ENCODE measurements at regions not wholly inside any gene's neighbourhood (a gene's known extent, or its start where the extent isn't known, plus 50 kb on each side); places are given as distances from the start of the nearest gene placed in this dataset.

DNA sequence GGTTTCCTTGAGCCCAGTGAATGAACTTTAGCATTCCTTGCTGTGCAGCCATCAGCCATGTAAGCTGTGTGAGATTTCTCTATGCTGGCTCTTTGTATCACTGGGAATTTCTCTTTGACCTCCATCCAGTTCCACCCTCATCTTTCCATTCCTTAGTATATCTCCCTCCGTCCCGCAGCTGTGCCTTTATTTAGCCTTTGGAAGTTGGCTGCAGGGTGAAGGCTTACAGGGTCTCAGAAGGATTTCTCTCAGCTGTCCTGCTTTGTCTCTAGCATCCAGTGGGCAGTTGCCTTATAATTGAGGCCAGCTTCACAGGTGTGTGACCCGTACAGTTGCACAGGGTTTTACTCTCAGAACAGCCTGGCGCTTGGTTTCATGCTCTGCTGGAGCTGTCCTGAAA lies 144.3 kb downstream of the PXDC1 start:
- CTCF ChIA-PET, result no interaction called here
- peaks cover 44% of the 10 kb centered on the region for H3K27me3 ChIP-seq (ENCODE audit: control insufficient read depth, insufficient read depth, low read length)
- no peak overlapping the region for H3K27ac ChIP-seq (ENCODE audit: low read depth, low read length)
- TF ChIP-seq, protein P1, sequence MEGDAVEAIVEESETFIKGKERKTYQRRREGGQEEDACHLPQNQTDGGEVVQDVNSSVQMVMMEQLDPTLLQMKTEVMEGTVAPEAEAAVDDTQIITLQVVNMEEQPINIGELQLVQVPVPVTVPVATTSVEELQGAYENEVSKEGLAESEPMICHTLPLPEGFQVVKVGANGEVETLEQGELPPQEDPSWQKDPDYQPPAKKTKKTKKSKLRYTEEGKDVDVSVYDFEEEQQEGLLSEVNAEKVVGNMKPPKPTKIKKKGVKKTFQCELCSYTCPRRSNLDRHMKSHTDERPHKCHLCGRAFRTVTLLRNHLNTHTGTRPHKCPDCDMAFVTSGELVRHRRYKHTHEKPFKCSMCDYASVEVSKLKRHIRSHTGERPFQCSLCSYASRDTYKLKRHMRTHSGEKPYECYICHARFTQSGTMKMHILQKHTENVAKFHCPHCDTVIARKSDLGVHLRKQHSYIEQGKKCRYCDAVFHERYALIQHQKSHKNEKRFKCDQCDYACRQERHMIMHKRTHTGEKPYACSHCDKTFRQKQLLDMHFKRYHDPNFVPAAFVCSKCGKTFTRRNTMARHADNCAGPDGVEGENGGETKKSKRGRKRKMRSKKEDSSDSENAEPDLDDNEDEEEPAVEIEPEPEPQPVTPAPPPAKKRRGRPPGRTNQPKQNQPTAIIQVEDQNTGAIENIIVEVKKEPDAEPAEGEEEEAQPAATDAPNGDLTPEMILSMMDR (IDR thresholded peaks at IDR 0.05; ENCODE audit: low read depth, low read length), result no peak
- POLR2A ChIA-PET, result no interaction called here
- H3K9me3 ChIP-seq (ENCODE audit: control insufficient read depth, insufficient read depth, low read length), result peaks cover 9% of the 10 kb centered on the region; the same call in 1 of the 2 replicates
- no peak overlapping the region for H3K4me3 ChIP-seq (ENCODE audit: low read depth, low read length)
- DNase-seq (ENCODE audit: low read depth, low spot score), result no peak

DNA sequence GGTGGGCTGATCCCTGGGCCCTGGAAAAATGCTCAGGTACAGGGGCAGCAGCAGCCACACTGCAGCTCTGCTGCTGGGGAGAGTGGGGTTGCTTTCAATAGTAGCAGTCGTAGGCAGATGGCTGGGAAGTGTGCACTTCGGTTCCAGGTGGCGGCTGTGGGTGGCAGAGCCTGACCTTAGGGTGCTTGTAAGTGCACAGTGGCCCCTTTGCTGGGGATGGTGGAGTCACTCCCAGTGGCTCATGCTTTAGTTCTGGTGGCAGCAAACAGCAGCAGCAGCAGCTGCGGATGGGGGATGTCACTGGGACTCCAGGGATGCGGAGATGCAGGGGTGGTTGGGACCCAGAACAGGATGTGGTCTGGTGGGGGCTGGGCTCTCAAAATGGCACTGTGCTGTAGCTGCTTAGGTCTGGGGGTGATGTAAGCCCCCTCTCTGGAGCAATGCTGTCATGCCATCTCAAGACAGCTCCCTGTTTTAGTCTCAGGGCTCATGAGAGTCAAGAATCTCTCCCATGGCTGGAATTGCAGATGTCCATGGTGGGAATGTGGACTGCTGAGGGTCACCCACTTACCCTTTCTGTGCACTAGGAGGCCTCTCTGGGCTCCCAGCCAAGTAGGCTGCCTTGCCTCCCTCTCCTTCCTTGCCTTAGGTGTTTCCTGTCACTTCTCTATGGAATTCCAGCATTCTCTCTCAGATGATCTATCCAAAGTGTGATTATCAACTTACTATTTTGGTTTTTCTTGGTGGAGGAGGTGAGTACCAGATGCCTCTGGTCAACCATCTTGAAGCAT lies 146.7 kb upstream of the SLC22A23 start:
- H3K27ac ChIP-seq (ENCODE audit: low read depth, low read length), result no peak overlapping the region
- DNase-seq (ENCODE audit: low read depth, low spot score), result no peak
- TF ChIP-seq, protein P1 (IDR thresholded peaks at IDR 0.05; ENCODE audit: low read depth, low read length), result no peak
- peaks cover 9% of the 10 kb centered on the region; the same call in 1 of the 2 replicates for H3K9me3 ChIP-seq (ENCODE audit: control insufficient read depth, insufficient read depth, low read length)
- CTCF ChIA-PET, result no interaction called here
- H3K27me3 ChIP-seq (ENCODE audit: control insufficient read depth, insufficient read depth, low read length), result peaks cover 39% of the 10 kb centered on the region
- POLR2A ChIA-PET, result no interaction called here
- H3K4me3 ChIP-seq (ENCODE audit: low read depth, low read length), result no peak overlapping the region

DNA sequence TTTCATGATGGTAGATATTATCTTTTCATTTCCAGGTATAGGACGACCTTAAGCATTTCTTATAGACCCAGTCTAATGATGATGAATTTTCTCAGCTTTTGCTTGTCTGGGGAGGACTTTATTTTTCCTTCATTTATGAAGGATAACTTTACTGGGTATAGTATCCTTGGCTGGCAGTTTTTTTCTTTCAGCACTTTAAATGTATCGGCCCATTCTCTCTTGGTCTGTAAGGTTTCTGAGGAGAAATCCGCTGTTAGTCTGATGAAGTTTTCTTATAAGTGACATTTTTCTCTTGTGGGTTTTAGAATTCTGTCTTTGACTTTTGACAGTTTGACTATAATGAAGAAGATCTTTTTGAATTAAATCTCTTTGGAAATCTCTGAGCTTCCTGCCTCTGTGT lies 144.7 kb upstream of the SLC22A23 start:
- no peak overlapping the region for H3K4me3 ChIP-seq (ENCODE audit: low read depth, low read length)
- ChIA-PET CTCF (no interaction called here), POLR2A (no interaction called here)
- DNase-seq (ENCODE audit: low read depth, low spot score), result no peak
- peaks cover 9% of the 10 kb centered on the region; the same call in 1 of the 2 replicates for H3K9me3 ChIP-seq (ENCODE audit: control insufficient read depth, insufficient read depth, low read length)
- peaks cover 24% of the 10 kb centered on the region for H3K27me3 ChIP-seq (ENCODE audit: control insufficient read depth, insufficient read depth, low read length)
- TF ChIP-seq, protein P1 (IDR thresholded peaks at IDR 0.05; ENCODE audit: low read depth, low read length), result no peak
- H3K27ac ChIP-seq (ENCODE audit: low read depth, low read length), result no peak overlapping the region

DNA sequence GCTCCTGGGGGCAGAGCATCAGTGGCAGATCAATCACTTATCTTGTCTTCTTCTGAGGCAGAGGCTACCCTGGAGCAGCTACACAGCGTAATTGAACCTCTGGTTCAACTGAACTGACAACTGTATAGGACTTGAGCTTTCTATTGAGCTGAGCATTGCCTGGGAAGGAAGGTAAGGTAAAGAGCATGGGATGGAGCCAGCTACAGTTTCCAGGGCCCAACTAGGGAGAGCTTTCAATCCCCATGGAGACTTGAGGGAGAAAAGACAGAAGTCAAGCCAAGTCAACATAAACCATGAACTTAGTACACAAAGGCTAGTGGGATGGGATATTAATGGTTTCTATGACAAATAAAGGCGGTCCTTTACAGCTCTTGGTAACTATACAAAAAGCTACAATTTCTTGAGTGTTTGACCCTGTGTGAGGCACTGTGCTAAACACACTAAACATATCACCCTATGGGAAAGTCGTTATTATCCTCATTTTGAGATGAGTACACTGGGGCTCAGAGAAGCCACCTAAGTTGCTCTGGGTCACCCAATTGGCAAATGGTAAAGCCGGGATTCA lies 140.7 kb upstream of the SLC22A23 start:
- ChIA-PET CTCF (no interaction called here), POLR2A (no interaction called here)
- no peak overlapping the region for H3K27ac ChIP-seq (ENCODE audit: low read depth, low read length)
- H3K27me3 ChIP-seq (ENCODE audit: control insufficient read depth, insufficient read depth, low read length), result peaks cover 7% of the 10 kb centered on the region
- TF ChIP-seq, protein P1 (IDR thresholded peaks at IDR 0.05; ENCODE audit: low read depth, low read length), result no peak
- H3K4me3 ChIP-seq (ENCODE audit: low read depth, low read length), result no peak overlapping the region
- no peak for DNase-seq (ENCODE audit: low read depth, low spot score)
- 0 out of 2 replicates have a peak, but pooled peaks cover under 1% of the 10 kb centered on the region for H3K9me3 ChIP-seq (ENCODE audit: control insufficient read depth, insufficient read depth, low read length)

DNA sequence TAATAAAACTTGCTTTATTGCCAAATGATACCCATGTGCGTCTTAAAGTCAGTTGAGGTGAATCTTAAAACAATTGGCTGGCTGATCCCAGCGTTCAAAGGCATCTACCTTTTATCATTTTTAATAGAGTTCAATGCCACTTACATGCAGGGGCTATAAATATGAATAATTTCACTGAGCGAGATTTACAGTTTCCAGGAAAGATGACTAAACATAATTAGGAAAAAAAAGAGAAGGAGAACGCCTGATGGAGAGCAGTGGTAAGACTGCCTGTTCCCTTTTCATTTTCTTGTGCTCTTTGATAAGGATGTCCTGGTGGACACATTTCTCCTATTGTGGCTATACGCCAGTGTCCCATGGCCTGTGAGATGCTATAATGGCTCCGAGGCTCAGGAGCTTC lies 139.9 kb upstream of the SLC22A23 start:
- CTCF ChIA-PET, result no interaction called here

More for the DNA sequence above, 139.9 kb upstream of the SLC22A23 start:
- Histone ChIP-seq H3K4me3 (ENCODE audit: low read depth, low read length) (no peak overlapping the region), H3K9me3 (ENCODE audit: control insufficient read depth, insufficient read depth, low read length) (no peaks in the 10 kb centered on the region), H3K27me3 (ENCODE audit: control insufficient read depth, insufficient read depth, low read length) (peaks cover 3% of the 10 kb centered on the region), H3K27ac (ENCODE audit: low read depth, low read length) (no peak overlapping the region)
- POLR2A ChIA-PET, result no interaction called here
- DNase-seq (ENCODE audit: low read depth, low spot score), result no peak
- TF ChIP-seq, protein P1 (IDR thresholded peaks at IDR 0.05; ENCODE audit: low read depth, low read length), result no peak

Measured in AG04450 (cell line).